Amygdala (tissue), 56 donors: ENCODE measurements at regions not wholly inside any gene's neighbourhood (a gene's known extent, or its start where the extent isn't known, plus 50 kb on each side); places are given as distances from the start of the nearest gene placed in this dataset.
"Not testable (repeated sequence)": the region's sequence is repeated elsewhere in the genome, so short reads cannot be mapped to it uniquely, and the experiment has no call there.

ENCODE experiments used
- DNase-seq, 56 donors: peaks; one replicate each; lab custom pipeline; 2025; lab: John Stamatoyannopoulos, UW

- no peak for DNase-seq
Measured at GRCh38 chrX:150051096-150051495, 112.8 kb upstream of the EOLA2 start.

GRCh38 chrX:150052226-150052625, 113.9 kb upstream of the EOLA2 start:
- no peak for DNase-seq

- no peak for DNase-seq
Measured at GRCh38 chrX:150058728-150059127, 120.4 kb upstream of the EOLA2 start.

GRCh38 chrX:150060406-150060805, 122.1 kb upstream of the EOLA2 start:
- DNase-seq: no peak

GRCh38 chrX:150062292-150063137, 124.2 kb upstream of the EOLA2 start:
- DNase-seq: no peak

GRCh38 chrX:150063138-150063518, 124.8 kb upstream of the EOLA2 start:
- DNase-seq: no peak

GRCh38 chrX:150063674-150064073, 125.4 kb upstream of the EOLA2 start:
- DNase-seq: no peak

- no peak for DNase-seq
Measured at GRCh38 chrX:150074175-150074574, 135.9 kb upstream of the EOLA2 start.

GRCh38 chrX:150080497-150080896, 142.2 kb upstream of the EOLA2 start:
- DNase-seq: no peak

- no peak for DNase-seq
Measured at GRCh38 chrX:150081076-150081475, 142.8 kb upstream of the EOLA2 start.

GRCh38 chrX:150084496-150085229, 146.4 kb upstream of the EOLA2 start:
- no peak for DNase-seq

- DNase-seq: no peak
Measured at GRCh38 chrX:150085881-150086280, 147.6 kb upstream of the EOLA2 start.

- DNase-seq: no peak
Measured at GRCh38 chrX:150086371-150086770, 148.1 kb upstream of the EOLA2 start.

- DNase-seq: no peak
Measured at GRCh38 chrX:150087612-150088011, 149.3 kb upstream of the EOLA2 start.

- no peak for DNase-seq
Measured at GRCh38 chrX:150088042-150088441, 149.8 kb upstream of the EOLA2 start.

GRCh38 chrX:150088766-150089518, 150.7 kb upstream of the EOLA2 start:
- DNase-seq: no peak

GRCh38 chrX:150091300-150091699, 153.0 kb upstream of the EOLA2 start:
- DNase-seq: not testable (repeated sequence)

GRCh38 chrX:150092549-150092948, 154.3 kb upstream of the EOLA2 start:
- DNase-seq: no peak

GRCh38 chrX:150094375-150094774, 156.1 kb upstream of the EOLA2 start:
- no peak for DNase-seq

- no peak for DNase-seq
Measured at GRCh38 chrX:150094996-150095395, 156.7 kb upstream of the EOLA2 start.

- no peak for DNase-seq
Measured at GRCh38 chrX:150099316-150099715, 161.0 kb upstream of the EOLA2 start.
